ENCODE measurements at regions not wholly inside any gene's neighbourhood (a gene's known extent, or its start where the extent isn't known, plus 50 kb on each side); places are given as distances from the start of the nearest gene placed in this dataset.
A peak's percentile ranks its signal among the peaks of the same experiment; 100 is the strongest.

- no peak for TF ChIP-seq CTCF (IDR thresholded peaks at IDR 0.05; ENCODE audit: low read depth, low read length)
- peaks cover 16% of the 10 kb centered on the region for H3K9me3 ChIP-seq (ENCODE audit: control insufficient read depth, insufficient read depth, low read length)
- H3K27ac ChIP-seq (ENCODE audit: low read depth, low read length), result no peak overlapping the region
- ChIA-PET CTCF (interaction anchor here (0.7 kb wide), 1 partner anchor 12 kb away, joined by 3 read pairs; no protein-coding TSS in a partner anchor), POLR2A (no interaction called here)
- no peaks in the 10 kb centered on the region for H3K27me3 ChIP-seq (ENCODE audit: control insufficient read depth, insufficient read depth, low read length)
- no peak overlapping the region for H3K4me3 ChIP-seq (ENCODE audit: low read depth, low read length)
- no peak for DNase-seq (ENCODE audit: low read depth, low spot score)
Measured at GRCh38 chr17:78305801-78306200, 54.1 kb downstream of the SOCS3 start.

- ChIA-PET CTCF (no interaction called here), POLR2A (no interaction called here)
- Histone ChIP-seq H3K9me3 (ENCODE audit: control insufficient read depth, insufficient read depth, low read length) (peaks cover 16% of the 10 kb centered on the region), H3K4me3 (ENCODE audit: low read depth, low read length) (no peak overlapping the region), H3K27me3 (ENCODE audit: control insufficient read depth, insufficient read depth, low read length) (no peaks in the 10 kb centered on the region), H3K27ac (ENCODE audit: low read depth, low read length) (no peak overlapping the region)
- no peak for DNase-seq (ENCODE audit: low read depth, low spot score)
- no peak for TF ChIP-seq CTCF (IDR thresholded peaks at IDR 0.05; ENCODE audit: low read depth, low read length)
Measured at GRCh38 chr17:78304549-78305037, 55.3 kb downstream of the SOCS3 start.

GRCh38 chr17:78302478-78302877 is 57.4 kb downstream of the SOCS3 start:
- Histone ChIP-seq H3K27ac (ENCODE audit: low read depth, low read length) (peak overlapping the region; percentile 2), H3K27me3 (ENCODE audit: control insufficient read depth, insufficient read depth, low read length) (no peaks in the 10 kb centered on the region), H3K9me3 (ENCODE audit: control insufficient read depth, insufficient read depth, low read length) (peaks cover 16% of the 10 kb centered on the region), H3K4me3 (ENCODE audit: low read depth, low read length) (no peak overlapping the region)
- ChIA-PET POLR2A (no interaction called here), CTCF (no interaction called here)
- no peak for DNase-seq (ENCODE audit: low read depth, low spot score)
- TF ChIP-seq CTCF (IDR thresholded peaks at IDR 0.05; ENCODE audit: low read depth, low read length), result no peak

- no peak for TF ChIP-seq CTCF (IDR thresholded peaks at IDR 0.05; ENCODE audit: low read depth, low read length)
- Histone ChIP-seq H3K9me3 (ENCODE audit: control insufficient read depth, insufficient read depth, low read length) (peaks cover 13% of the 10 kb centered on the region), H3K4me3 (ENCODE audit: low read depth, low read length) (no peak overlapping the region), H3K27ac (ENCODE audit: low read depth, low read length) (peak overlapping the region; percentile 2), H3K27me3 (ENCODE audit: control insufficient read depth, insufficient read depth, low read length) (no peaks in the 10 kb centered on the region)
- no peak for DNase-seq (ENCODE audit: low read depth, low spot score)
- CTCF ChIA-PET, result interaction anchor here (1.2 kb wide), 1 partner anchor 59 kb away, joined by 5 read pairs; no protein-coding TSS in a partner anchor
- POLR2A ChIA-PET, result no interaction called here
Measured at GRCh38 chr17:78301821-78302213, 58.1 kb downstream of the SOCS3 start.

DNA sequence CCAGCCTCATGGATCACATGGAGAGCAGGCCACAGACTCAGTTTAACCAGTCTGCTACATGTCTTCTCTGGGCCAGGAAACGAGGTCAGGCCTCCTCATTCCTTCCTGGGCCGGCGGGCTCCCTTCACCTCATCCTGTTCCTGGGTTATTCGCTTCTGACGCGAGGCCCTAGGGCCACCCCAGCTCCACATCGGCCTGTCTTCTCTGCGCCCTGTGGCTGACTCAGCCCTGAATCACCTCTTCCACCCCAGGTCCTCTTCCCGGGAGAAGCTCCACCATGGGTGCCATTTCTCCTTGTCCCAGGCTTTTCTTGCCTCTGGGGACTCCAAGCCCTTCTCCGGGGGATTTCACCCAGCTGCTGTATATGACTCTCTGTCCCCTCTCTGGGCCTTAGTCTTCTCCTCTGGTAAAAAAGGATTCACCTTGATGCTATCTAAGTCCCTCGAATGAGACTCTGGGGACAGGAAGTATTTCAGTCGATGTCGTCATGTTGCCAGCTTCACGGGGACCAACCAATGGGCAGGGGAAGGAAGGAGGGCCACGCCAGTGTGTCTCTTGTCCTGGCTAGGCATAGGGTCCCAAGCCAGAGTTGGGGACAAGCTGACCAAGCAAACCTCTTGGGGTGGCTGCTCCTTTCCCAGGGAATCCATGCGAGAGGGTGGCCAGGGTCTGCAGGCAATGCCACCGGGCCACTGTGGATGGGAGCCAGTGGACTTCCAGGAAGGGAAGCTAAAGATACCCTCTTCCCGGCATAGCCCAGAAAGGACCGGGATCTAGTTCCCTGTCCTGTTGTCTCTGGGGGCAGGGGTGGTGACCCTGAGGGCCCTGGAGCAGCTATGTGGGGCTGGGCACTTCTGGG is 58.7 kb downstream of the SOCS3 start:
- ChIA-PET POLR2A (no interaction called here), CTCF (interaction anchor here (1.2 kb wide), 1 partner anchor 60 kb away, joined by 5 read pairs; no protein-coding TSS in a partner anchor)
- Histone ChIP-seq H3K9me3 (ENCODE audit: control insufficient read depth, insufficient read depth, low read length) (peaks cover 6% of the 10 kb centered on the region), H3K27me3 (ENCODE audit: control insufficient read depth, insufficient read depth, low read length) (no peaks in the 10 kb centered on the region), H3K4me3 (ENCODE audit: low read depth, low read length) (no peak overlapping the region), H3K27ac (ENCODE audit: low read depth, low read length) (no peak overlapping the region)
- TF ChIP-seq CTCF (IDR thresholded peaks at IDR 0.05; ENCODE audit: low read depth, low read length), result no peak
- no peak for DNase-seq (ENCODE audit: low read depth, low spot score)

Measured in AG04450 (cell line).